ENCODE measurements at regions not wholly inside any gene's neighbourhood (a gene's known extent, or its start where the extent isn't known, plus 50 kb on each side); places are given as distances from the start of the nearest gene placed in this dataset.

GRCh38 chr1:104029456-104029970 is 279.8 kb downstream of the AMY1C start:
- TF ChIP-seq CTCF (conservative IDR thresholded peaks at IDR 0.05; ENCODE audit: low read depth, low read length) (no peak), EZH2 (IDR thresholded peaks at IDR 0.05; ENCODE audit: borderline replicate concordance, low read depth, low read length, poor library complexity, severe bottlenecking) (no peak)

Measured in A673 (cell line).